ENCODE measurements at regions not wholly inside any gene's neighbourhood (a gene's known extent, or its start where the extent isn't known, plus 50 kb on each side); places are given as distances from the start of the nearest gene placed in this dataset.

DNA sequence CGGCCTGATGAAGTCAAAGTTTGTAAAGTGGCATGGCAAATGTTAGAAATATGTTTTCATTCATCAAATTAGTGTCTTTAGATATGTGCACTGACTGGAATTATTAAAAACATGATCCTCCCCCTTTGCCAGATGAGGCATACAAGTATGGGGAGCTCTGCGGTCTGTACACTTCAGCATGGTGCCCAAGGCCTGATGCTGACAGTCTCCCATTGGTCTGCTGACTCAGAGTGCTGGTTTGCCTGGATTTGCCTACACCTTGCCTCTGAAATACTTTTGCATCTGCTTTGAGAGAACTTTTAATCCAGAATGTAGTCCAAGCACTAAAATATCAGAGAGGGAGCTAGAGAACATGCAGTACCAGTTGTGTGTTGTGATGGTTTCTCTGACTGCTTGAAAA, 354.3 kb upstream of the ACTBL2 start:
- TF ChIP-seq, protein P1, sequence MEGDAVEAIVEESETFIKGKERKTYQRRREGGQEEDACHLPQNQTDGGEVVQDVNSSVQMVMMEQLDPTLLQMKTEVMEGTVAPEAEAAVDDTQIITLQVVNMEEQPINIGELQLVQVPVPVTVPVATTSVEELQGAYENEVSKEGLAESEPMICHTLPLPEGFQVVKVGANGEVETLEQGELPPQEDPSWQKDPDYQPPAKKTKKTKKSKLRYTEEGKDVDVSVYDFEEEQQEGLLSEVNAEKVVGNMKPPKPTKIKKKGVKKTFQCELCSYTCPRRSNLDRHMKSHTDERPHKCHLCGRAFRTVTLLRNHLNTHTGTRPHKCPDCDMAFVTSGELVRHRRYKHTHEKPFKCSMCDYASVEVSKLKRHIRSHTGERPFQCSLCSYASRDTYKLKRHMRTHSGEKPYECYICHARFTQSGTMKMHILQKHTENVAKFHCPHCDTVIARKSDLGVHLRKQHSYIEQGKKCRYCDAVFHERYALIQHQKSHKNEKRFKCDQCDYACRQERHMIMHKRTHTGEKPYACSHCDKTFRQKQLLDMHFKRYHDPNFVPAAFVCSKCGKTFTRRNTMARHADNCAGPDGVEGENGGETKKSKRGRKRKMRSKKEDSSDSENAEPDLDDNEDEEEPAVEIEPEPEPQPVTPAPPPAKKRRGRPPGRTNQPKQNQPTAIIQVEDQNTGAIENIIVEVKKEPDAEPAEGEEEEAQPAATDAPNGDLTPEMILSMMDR (conservative IDR thresholded peaks at IDR 0.05), result no peak
- no peak overlapping the region for H3K27ac ChIP-seq

DNA sequence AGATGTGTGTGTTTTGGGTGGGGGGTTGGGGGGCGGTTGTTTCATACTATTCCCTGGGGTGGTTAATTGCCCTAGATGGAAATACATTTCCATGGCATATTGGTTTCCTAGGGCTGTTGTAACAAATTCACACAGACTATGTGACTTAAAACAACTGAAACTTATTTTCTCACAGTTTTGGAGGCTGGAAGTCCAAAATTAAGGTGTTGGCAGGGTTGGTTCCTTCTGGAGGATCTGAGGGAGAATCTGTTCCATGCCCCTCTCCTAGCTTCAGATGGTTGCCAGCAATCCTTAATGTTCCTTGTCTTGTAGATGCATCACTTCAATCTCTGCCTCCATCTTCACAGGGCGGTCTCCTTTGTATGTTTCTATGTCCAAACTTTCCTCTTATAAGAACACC, 353.7 kb upstream of the ACTBL2 start:
- no peak overlapping the region for H3K27ac ChIP-seq
- TF ChIP-seq, protein P1 (conservative IDR thresholded peaks at IDR 0.05), result no peak

DNA sequence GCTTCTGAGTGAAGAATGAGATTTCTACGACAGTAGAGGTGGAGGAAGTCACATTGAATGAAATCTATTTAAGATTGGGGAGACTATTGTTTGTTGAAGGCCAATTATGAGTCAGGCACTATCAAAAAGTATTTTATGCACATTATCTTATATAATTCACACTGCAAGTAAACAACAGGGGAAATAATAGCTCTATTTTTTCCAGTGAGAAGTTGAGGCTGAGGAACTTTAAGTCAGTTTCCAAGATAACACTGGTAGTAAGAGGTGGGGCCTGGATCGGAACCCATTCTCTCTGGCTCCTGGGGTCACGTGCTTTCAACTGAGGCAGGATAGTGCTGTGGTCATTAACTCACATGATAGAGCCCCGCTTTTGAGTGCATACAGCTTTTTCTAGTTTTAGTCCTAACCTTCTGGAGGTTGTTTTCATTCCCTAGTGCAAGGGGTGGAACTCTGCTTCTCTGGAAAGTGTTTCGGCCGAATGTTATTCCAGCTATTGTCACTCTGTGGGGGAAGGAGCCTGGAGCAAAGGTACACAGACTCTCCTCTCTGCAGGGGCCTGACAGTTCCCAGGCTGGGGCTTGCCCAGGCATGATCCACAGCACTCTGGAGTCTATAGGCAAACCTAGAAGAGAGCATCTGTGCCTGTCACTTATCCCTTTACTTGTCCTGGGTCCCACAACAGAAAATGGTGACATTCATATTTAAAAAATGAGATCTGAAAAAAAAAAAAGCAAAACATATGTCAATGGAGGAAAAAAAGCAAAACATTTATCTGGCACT, 352.4 kb upstream of the ACTBL2 start:
- TF ChIP-seq, protein P1 (conservative IDR thresholded peaks at IDR 0.05), result no peak
- no peak overlapping the region for H3K27ac ChIP-seq

DNA sequence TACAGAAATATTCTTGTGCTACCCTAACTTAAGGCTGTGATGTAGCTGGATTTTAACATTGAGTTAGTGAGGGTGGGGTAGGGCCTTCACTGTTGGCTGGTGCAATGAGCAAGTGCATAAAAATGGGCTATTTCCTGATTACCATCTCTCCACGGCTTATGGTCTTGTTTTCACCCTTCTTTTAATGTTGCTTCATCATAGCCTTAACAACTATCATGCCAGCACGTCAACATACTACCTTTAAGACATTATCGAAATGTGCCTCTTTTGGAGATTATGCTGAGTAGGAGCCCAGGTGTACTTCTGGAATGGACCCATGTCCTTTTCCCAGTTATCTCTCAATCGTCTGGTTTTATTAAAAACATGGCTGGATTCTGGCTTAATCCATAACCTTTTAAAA, 350.9 kb upstream of the ACTBL2 start:
- TF ChIP-seq, protein P1 (conservative IDR thresholded peaks at IDR 0.05), result no peak

DNA sequence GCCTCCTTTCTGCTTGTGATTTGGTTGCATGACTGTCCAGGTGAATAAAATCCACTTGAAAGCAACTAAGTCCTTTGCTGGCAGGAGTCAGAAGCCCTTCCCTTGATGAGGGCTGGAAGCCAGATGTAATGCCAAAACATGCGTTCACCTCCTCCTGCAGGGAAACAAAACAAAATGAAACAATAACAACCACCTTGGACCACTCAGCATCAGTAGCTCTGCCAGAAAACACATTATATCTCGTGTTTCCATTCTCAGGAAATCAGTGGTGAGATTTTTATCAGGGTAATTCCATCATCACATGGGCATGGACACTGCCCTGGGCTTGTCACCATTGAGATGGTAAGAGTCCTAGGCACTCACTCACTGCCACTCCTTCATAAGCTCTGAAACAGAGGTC, 350.3 kb upstream of the ACTBL2 start:
- no peak overlapping the region for H3K27ac ChIP-seq
- TF ChIP-seq, protein P1 (conservative IDR thresholded peaks at IDR 0.05), result no peak

More for the DNA sequence above, 350.9 kb upstream of the ACTBL2 start:
- H3K27ac ChIP-seq, result no peak overlapping the region

DNA sequence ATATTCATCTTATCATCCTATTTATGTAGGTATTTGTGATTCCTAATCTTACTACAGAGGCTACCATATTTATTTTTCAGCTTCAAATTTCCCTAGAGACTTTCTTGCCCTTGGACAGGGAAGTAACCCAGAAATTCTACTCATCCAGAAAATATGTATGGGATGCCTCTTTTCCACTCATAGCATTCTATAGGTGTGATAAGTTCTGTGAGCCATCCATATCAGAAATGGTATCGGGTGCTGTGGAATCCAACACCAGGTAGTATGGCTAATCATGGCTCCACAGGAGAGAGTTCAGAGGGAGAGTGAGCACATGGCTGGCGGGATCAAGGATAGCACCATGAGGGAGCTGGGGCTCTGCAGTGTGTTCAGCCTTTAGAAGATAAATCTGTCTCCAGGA, 349.3 kb upstream of the ACTBL2 start:
- TF ChIP-seq, protein P1 (conservative IDR thresholded peaks at IDR 0.05), result no peak
- no peak overlapping the region for H3K27ac ChIP-seq

DNA sequence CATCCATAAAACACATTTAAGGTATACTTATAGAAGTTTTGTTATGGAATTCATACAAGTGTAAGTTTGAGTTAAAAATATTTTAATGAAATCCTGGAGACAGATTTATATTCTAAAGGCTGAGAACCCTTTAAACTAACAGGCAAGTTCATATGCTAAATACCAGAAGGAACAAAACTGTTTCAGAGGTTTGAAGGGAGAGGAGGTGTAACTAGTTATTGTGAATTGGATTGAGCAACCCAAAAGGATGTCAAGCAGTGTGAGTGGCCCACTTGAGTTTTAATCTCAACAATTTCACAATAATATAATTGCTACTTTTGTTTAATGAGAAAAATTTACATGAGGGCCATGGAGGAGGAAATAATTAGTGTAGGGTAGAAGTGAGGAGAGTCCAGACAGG, 348.5 kb upstream of the ACTBL2 start:
- H3K27ac ChIP-seq, result no peak overlapping the region
- TF ChIP-seq, protein P1 (conservative IDR thresholded peaks at IDR 0.05), result no peak
